Kidney epithelial cell (primary cell): ENCODE measurements at regions not wholly inside any gene's neighbourhood (a gene's known extent, or its start where the extent isn't known, plus 50 kb on each side); places are given as distances from the start of the nearest gene placed in this dataset.

ENCODE experiments used
- DNase-seq: peaks from one replicate; pipeline ENCODE4 v3.0.0-alpha.2; 2010; ENCODE audit warnings: low read depth
- H3K27me3 ChIP-seq: 2 replicates; pipeline ENCODE4 v1.6.0; 2011; ENCODE audit warnings: low read length; ENCODE audit not compliant: control insufficient read depth, insufficient read depth
- H3K36me3 ChIP-seq: 2 replicates; pipeline ENCODE4 v1.5.1; 2011; ENCODE audit warnings: low read length; ENCODE audit not compliant: control insufficient read depth, insufficient read depth
- H3K4me3 ChIP-seq: 2 replicates; pipeline ENCODE4 v1.5.1; 2011; ENCODE audit warnings: low read depth, mild to moderate bottlenecking, control low read depth, low read length
- TF ChIP-seq, protein P1 (sequence below): IDR thresholded peaks from 2 replicates; pipeline ENCODE4 v1.5.1; 2011; ENCODE audit warnings: mild to moderate bottlenecking, moderate library complexity, low read length, control low read depth, inconsistent platforms; ENCODE audit not compliant: insufficient read depth, poor library complexity, severe bottlenecking

DNA sequence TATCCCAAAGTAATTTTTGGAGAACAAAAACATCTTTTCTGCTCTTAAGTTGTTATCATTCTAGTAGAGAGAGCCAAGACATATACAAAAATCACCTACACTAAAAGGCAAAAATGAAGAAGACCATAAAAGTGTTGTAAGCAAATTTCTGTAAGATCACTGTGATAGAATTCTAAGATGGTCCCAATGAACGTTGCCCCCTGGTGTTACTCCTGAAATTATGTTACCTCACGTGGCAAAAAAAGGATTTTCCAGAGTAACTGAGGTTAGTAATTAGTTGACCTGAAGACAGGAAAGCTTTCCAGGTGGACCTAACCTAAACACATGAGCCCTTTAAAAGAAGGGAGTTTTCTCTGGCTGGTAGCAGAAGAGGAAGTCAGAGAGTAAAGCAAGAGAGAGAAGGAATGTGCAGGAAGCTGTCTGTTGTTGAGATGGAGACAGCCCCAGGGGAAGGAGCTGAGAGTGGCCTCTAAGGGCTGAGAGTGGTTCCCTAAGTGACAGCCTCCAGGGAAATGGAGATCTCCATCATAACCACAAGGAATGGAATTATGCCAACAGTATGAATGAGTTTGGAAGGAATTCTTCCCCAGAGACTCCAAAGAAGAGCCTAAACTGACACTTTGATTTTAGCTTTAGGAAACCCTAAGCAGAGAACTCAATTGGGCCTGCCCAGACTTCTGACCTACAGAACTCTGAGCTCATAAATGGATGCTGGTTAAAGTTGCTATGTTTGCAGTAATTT is 205.9 kb downstream of the CD47 start:
- peak; percentile 18 for DNase-seq
- TF ChIP-seq, protein P1, sequence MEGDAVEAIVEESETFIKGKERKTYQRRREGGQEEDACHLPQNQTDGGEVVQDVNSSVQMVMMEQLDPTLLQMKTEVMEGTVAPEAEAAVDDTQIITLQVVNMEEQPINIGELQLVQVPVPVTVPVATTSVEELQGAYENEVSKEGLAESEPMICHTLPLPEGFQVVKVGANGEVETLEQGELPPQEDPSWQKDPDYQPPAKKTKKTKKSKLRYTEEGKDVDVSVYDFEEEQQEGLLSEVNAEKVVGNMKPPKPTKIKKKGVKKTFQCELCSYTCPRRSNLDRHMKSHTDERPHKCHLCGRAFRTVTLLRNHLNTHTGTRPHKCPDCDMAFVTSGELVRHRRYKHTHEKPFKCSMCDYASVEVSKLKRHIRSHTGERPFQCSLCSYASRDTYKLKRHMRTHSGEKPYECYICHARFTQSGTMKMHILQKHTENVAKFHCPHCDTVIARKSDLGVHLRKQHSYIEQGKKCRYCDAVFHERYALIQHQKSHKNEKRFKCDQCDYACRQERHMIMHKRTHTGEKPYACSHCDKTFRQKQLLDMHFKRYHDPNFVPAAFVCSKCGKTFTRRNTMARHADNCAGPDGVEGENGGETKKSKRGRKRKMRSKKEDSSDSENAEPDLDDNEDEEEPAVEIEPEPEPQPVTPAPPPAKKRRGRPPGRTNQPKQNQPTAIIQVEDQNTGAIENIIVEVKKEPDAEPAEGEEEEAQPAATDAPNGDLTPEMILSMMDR: peak; percentile 34
- H3K27me3 ChIP-seq: no peaks in the 10 kb centered on the region
- H3K4me3 ChIP-seq: no peak overlapping the region
- H3K36me3 ChIP-seq: no peaks in the 10 kb centered on the region

DNA sequence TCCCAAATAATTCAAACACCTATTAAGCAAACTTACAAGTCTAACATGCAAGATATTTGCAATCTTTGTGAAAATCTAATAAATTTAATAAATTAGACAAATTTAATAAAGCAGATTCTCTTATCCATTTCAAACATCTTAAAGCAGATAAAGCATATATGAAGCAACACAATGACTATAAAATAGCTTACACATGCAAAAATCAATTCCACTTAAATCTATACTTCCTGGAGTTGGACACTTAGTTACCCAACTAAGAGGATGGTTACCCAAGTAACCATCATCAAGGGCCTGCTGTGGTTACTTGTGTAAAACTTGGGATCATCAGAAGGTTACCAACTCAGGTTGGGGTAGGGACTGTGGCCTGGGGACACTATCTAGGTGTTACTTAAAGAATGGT is 206.8 kb downstream of the CD47 start:
- TF ChIP-seq, protein P1: no peak
- Histone ChIP-seq H3K36me3 (no peaks in the 10 kb centered on the region), H3K27me3 (no peaks in the 10 kb centered on the region), H3K4me3 (no peak overlapping the region)
- DNase-seq: no peak

DNA sequence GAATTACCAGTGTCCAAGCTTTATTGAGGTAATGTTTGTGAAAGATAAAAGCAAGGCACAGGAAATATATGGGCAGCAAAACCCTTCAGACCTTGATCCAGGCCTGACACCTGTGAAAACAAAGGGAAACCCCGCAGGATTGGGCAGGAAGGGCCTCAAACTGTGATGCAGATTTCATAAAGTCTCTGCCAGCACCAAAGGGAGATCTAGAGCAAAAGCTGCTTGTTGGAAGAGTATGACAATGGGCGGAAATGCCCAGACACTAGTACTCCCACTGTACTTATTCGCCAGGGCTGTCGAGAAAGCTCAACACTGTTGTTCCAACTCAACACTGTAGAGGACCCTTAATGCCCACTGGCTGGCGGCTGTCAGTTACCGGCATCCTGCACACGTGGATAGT is 207.9 kb downstream of the CD47 start:
- no peak overlapping the region for H3K4me3 ChIP-seq
- H3K36me3 ChIP-seq: no peaks in the 10 kb centered on the region
- TF ChIP-seq, protein P1: no peak
- DNase-seq: no peak
- no peaks in the 10 kb centered on the region for H3K27me3 ChIP-seq

DNA sequence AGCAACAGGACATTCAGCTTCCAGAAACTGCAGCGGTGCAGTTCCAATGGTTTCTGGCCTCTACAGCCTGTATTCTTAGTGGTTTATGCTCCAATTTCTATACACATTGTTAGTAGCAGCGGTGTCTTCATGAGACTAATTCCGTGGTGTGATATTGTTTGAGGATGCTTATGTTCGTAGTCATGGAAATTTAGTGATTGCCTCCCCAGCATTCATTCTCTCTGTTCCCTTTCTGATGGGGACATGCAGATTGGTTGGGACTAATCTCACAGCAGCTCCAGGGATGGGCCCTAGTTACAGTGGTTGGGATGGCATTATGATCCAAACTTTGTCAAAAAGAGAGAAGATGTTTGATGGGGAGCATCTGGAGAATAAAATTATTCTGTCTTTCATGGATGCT is 208.6 kb downstream of the CD47 start:
- no peaks in the 10 kb centered on the region for H3K27me3 ChIP-seq
- DNase-seq: no peak
- H3K4me3 ChIP-seq: no peak overlapping the region
- TF ChIP-seq, protein P1: no peak
- H3K36me3 ChIP-seq: no peaks in the 10 kb centered on the region

DNA sequence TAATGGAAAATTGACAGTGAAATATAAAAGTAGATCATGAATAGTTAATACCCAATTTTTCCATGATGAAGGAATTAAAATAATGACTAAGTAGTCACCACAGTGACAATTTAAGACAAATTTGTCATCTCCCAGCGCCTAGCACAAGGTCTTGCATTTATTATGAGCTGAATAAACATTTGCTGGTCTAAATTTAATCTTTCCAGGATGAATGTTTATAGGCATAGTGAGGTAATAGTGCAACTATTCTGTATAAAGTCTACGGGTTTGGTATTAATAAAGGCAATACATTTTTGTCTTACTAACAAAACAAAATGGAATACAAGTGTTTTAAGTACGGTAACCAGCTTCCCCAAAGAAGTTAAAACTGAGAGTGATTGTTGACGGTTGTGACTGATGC is 209.3 kb downstream of the CD47 start:
- no peak overlapping the region for H3K4me3 ChIP-seq
- DNase-seq: no peak
- no peaks in the 10 kb centered on the region for H3K27me3 ChIP-seq
- H3K36me3 ChIP-seq: no peaks in the 10 kb centered on the region
- TF ChIP-seq, protein P1: no peak

DNA sequence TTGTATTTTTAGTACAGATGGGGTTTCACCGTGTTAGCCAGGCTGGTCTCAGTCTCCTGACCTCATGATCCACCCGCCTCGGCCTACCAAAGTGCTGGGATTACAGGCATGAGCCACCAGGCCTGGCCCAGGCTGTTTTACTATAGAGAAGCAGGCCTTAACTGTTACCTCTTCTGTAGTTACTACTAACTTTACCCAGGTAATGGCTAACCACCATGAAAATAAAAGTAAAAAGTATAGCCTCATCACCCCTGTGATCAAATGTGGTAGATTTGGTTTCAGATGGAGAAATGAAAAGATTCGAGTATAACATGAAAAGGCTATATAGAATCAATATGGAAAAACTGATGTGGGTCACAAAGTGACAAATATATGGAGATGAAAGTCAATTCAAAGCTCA is 210.1 kb downstream of the CD47 start:
- Histone ChIP-seq H3K4me3 (no peak overlapping the region), H3K36me3 (no peaks in the 10 kb centered on the region), H3K27me3 (no peaks in the 10 kb centered on the region)
- TF ChIP-seq, protein P1: no peak
- no peak for DNase-seq
